ENCODE measurements at regions not wholly inside any gene's neighbourhood (a gene's known extent, or its start where the extent isn't known, plus 50 kb on each side); places are given as distances from the start of the nearest gene placed in this dataset.

DNA sequence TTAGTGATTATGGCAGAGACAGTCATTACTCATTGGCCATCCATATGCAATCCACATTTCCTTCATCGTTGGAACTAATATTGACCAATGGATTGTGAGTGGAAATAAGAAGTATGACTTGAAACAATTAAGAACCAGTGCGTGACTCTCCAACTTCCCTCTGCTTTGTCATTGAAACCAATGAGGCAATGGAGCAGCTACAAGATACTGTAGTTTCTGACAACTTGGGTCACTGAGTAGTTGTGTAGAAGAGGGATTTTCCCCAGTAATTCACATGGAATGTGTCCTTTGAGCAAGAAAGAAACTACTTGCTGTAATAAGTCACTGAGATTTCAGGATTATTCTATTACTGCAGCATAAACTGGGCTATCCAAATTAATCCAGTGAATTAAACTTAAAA lies 785.3 kb upstream of the RIOK2 start:
- no peak for DNase-seq (ENCODE audit: low read depth)
- TF ChIP-seq CTCF (IDR thresholded peaks at IDR 0.05; ENCODE audit: low read depth, low read length, missing control alignments): no peak
- H3K4me3 ChIP-seq (ENCODE audit: low read depth, low read length): no peak overlapping the region
- in situ Hi-C loops (cut with HindIII; ENCODE audit: low sequenced_read_pairs): no loop called here

DNA sequence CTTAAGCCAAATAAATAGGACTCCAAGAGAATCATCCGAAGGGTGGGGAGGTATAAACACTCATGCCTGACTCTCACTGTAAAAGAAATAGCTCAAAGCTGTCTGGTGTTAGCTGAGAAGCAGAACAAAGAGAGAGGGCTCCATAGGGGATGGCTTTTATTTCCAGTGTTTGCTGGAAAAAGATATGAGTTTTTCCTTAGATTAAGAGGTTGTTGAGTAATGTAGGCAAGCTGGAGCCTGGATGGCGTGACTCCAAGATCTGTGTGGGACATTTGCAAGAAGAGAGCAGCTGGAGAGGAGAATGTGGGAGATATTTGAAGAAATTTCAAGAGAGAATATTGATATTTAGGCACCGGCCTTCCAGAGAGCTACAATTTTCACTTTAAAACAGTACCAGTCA lies 793.7 kb upstream of the RGMB start:
- in situ Hi-C loops (cut with HindIII; ENCODE audit: low sequenced_read_pairs): no loop called here
- TF ChIP-seq CTCF (IDR thresholded peaks at IDR 0.05; ENCODE audit: low read depth, low read length, missing control alignments): no peak
- DNase-seq (ENCODE audit: low read depth): no peak
- H3K4me3 ChIP-seq (ENCODE audit: low read depth, low read length): no peak overlapping the region

DNA sequence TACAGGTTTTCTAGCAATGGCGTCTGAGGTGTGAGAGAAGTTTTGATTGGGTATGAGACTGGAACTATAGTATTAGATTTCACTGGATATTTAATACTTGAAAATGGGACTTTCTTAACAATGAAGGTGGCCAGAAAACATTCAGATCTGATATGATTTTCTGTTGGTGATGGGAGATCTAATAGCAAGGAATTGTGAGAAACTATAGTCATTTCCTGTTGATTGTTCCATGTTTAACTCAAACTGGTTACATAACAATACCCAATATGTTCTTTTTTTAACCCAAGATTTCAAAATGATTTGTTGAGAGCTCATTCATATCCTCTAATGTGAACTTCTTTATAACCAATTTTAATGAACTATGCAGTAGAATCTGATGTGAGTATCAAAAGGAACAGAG lies 793.2 kb upstream of the RGMB start:
- in situ Hi-C loops (cut with HindIII; ENCODE audit: low sequenced_read_pairs): no loop called here
- H3K4me3 ChIP-seq (ENCODE audit: low read depth, low read length): no peak overlapping the region

DNA sequence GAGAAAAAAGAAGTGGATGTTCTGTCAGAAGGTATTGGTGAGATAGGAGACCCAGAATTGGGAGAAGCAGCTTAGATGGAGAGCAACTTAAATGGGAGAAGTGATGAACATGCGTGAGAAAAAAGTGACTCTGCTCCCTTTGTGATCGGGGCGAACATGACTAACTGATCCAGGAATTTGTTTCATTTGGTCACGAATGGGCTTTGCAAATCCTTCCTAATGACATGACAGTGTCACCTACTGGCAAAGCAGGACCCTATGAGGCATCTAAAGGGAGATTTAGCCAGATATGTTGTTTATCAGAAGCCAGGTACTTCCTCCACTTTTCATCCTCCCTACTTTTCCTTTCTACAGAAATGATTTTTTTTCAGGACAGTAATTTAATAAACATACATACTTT lies 787.4 kb upstream of the RGMB start:
- H3K4me3 ChIP-seq (ENCODE audit: low read depth, low read length): no peak overlapping the region
- no peak for TF ChIP-seq CTCF (IDR thresholded peaks at IDR 0.05; ENCODE audit: low read depth, low read length, missing control alignments)
- in situ Hi-C loops (cut with HindIII; ENCODE audit: low sequenced_read_pairs): no loop called here
- no peak for DNase-seq (ENCODE audit: low read depth)

More for the DNA sequence above, 793.2 kb upstream of the RGMB start:
- no peak for TF ChIP-seq CTCF (IDR thresholded peaks at IDR 0.05; ENCODE audit: low read depth, low read length, missing control alignments)
- no peak for DNase-seq (ENCODE audit: low read depth)

DNA sequence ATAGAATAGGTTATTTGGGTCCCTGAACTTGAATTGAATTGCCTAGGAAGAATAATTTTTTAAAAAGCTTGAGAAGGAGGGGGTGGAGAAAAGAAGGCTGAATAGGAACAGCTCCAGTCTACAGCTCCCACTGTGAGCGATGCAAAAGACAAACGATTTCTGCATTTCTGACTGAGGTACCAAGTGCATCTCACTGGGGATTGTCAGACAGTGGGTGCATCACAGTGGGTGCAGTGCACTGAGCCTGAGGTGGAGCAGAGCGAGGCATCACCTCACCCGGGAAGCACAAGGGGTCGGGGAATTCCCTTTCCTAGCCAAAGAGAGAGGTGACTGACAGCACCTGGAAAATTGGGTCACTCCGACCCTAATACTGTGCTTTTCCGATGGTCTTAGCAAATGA lies 782.2 kb upstream of the RGMB start:
- TF ChIP-seq CTCF (IDR thresholded peaks at IDR 0.05; ENCODE audit: low read depth, low read length, missing control alignments): no peak
- no peak for DNase-seq (ENCODE audit: low read depth)
- in situ Hi-C loops (cut with HindIII; ENCODE audit: low sequenced_read_pairs): no loop called here
- no peak overlapping the region for H3K4me3 ChIP-seq (ENCODE audit: low read depth, low read length)

DNA sequence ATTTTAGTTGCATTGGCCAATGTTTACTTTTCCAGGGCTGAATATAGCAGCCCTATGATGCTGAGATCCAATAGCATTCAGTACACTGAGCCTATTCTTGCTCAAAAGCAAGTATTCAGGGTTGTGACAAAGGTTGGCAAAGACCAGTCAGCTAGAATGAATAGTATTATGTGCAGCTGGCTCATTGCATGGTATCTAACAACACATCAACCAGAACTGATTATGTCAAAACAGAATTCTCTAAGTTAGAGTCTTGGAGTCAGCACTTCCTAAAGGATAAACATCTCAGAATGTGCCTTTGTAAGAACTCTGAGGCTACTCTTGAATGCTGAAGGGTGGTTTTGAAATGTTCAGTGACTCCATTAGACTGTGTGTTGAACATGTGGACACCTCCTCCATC lies 774.5 kb upstream of the RGMB start:
- in situ Hi-C loops (cut with HindIII; ENCODE audit: low sequenced_read_pairs): no loop called here
- no peak for TF ChIP-seq CTCF (IDR thresholded peaks at IDR 0.05; ENCODE audit: low read depth, low read length, missing control alignments)
- H3K4me3 ChIP-seq (ENCODE audit: low read depth, low read length): no peak overlapping the region
- no peak for DNase-seq (ENCODE audit: low read depth)

GRCh38 chr5:98004463-98004862 lies 769.0 kb upstream of the RGMB start:
- in situ Hi-C loops (cut with HindIII; ENCODE audit: low sequenced_read_pairs): no loop called here
- no peak overlapping the region for H3K4me3 ChIP-seq (ENCODE audit: low read depth, low read length)

More at GRCh38 chr5:98004463-98004862, 769.0 kb upstream of the RGMB start:
- no peak for TF ChIP-seq CTCF (IDR thresholded peaks at IDR 0.05; ENCODE audit: low read depth, low read length, missing control alignments)
- DNase-seq (ENCODE audit: low read depth): no peak

Measured in astrocyte of the cerebellum (primary cell).